B cell (primary cell): ENCODE measurements at regions not wholly inside any gene's neighbourhood (a gene's known extent, or its start where the extent isn't known, plus 50 kb on each side); places are given as distances from the start of the nearest gene placed in this dataset.

Experiments used
- ATAC-seq: fragments of 200-7000 bp; cut with Tn5 transposase; one replicate; pipeline ENCODE4 v1.10.0; 2021; ENCODE audit warnings: low read depth, mild to moderate bottlenecking, moderate number of reproducible peaks, moderate library complexity
- CTCF ChIA-PET: fragments of 350-600 bp; sonication (Branson Sonifier 250); formaldehyde crosslinking; loops from one replicate; lab custom pipeline; 2021; ENCODE audit warnings: antibody characterized with exemption, inconsistent platforms; lab: Charles Lee
- POLR2A ChIA-PET: fragments of 350-600 bp; sonication (Branson Sonifier 250); formaldehyde crosslinking; loops from one replicate; lab custom pipeline; 2021; ENCODE audit warnings: antibody characterized with exemption; lab: Charles Lee
- DNase-seq: peaks from one replicate; pipeline ENCODE4 v3.0.0; 2013
- H2AFZ ChIP-seq: 2 replicates; pipeline ENCODE4 v1.6.1; 2012; ENCODE audit warnings: mild to moderate bottlenecking, low read depth, low read length; ENCODE audit not compliant: insufficient read depth, poor library complexity, severe bottlenecking
- H3K27ac ChIP-seq, 2 donors: 1 replicate in 1 of 2; 2 replicates in 1 of 2; pipeline ENCODE4 v1.5.1; 2012 to 2013; ENCODE audit warnings: low read length in 2 of 2, mild to moderate bottlenecking in 2 of 2, moderate library complexity in 1 of 2
- H3K27me3 ChIP-seq, 4 experiments: fragments of 200-600 bp in 1 of 4; sonication (generic) in 1 of 4; replicated peaks in 1 of 4; 1 replicate in 2 of 4; 2 replicates in 2 of 4; pipeline versions ENCODE4 v1.6.1 to v1.7.0; 2013 to 2016; ENCODE audit warnings: low read length in 3 of 4, mild to moderate bottlenecking in 2 of 4, mixed read lengths in 1 of 4, moderate library complexity in 1 of 4; ENCODE audit not compliant: insufficient read depth in 4 of 4, control insufficient read depth in 3 of 4; ENCODE audit errors: control extremely low read depth in 1 of 4
- H3K36me3 ChIP-seq, 2 experiments: replicated peaks in 1 of 2; 1 replicate in 1 of 2; 2 replicates in 1 of 2; pipeline versions ENCODE4 v1.6.1 to v1.7.1; 2013; ENCODE audit warnings: low read length in 1 of 2; ENCODE audit not compliant: insufficient read depth in 2 of 2, control insufficient read depth in 1 of 2; ENCODE audit errors: control extremely low read depth in 1 of 2, extremely low read depth in 1 of 2
- H3K4me1 ChIP-seq, 2 donors: fragments of 200-600 bp in 1 of 2; sonication (generic) in 1 of 2; 1 replicate in 1 of 2; 2 replicates in 1 of 2; pipeline versions ENCODE4 v1.5.1 to v1.6.1; 2013 to 2017; ENCODE audit warnings: low read length in 2 of 2; ENCODE audit not compliant: control insufficient read depth in 2 of 2, insufficient read depth in 2 of 2
- H3K4me2 ChIP-seq: replicated peaks from 2 replicates; pipeline ENCODE3; 2012; ENCODE audit warnings: mild to moderate bottlenecking, low read depth, low read length; ENCODE audit not compliant: poor library complexity, severe bottlenecking
- H3K4me3 ChIP-seq, 5 experiments: fragments of 200-600 bp in 1 of 5; sonication (generic) in 1 of 5; 1 replicate in 3 of 5; 2 replicates in 2 of 5; pipeline versions ENCODE4 v1.5.1 to v1.7.0; 2011 to 2016; ENCODE audit warnings: low read length in 4 of 5, mild to moderate bottlenecking in 4 of 5, low read depth in 2 of 5, control low read depth in 1 of 5, moderate library complexity in 1 of 5; ENCODE audit not compliant: insufficient read depth in 1 of 5; ENCODE audit errors: control extremely low read depth in 1 of 5, extremely low read depth in 1 of 5
- H3K79me2 ChIP-seq: fragments of 200-600 bp; sonication (generic); one replicate; pipeline ENCODE4 v1.6.0; 2016; ENCODE audit warnings: low read length; ENCODE audit not compliant: control insufficient read depth, insufficient read depth
- H3K9ac ChIP-seq: fragments of 200-600 bp; sonication (generic); 2 replicates; pipeline ENCODE4 v1.6.1; 2017; ENCODE audit warnings: mild to moderate bottlenecking, low read length, moderate library complexity
- H3K9me3 ChIP-seq, 3 donors: one replicate each; pipeline versions ENCODE4 v1.6.1 to v1.7.1; 2013; ENCODE audit warnings: low read length in 2 of 3; ENCODE audit not compliant: control insufficient read depth in 2 of 3, insufficient read depth in 1 of 3; ENCODE audit errors: control extremely low read depth in 1 of 3
- H4K20me1 ChIP-seq: 2 replicates; pipeline ENCODE4 v1.6.0; 2012; ENCODE audit warnings: mild to moderate bottlenecking, low read length; ENCODE audit not compliant: insufficient read depth, control insufficient read depth, poor library complexity, severe bottlenecking
- H3K27ac Mint-ChIP-seq: one replicate; pipeline ENCODE4 v1.8.0; 2021; ENCODE audit warnings: mixed read lengths
- H3K27me3 Mint-ChIP-seq: one replicate; pipeline ENCODE4 v1.8.0; 2021; ENCODE audit warnings: mixed read lengths
- H3K4me1 Mint-ChIP-seq: one replicate; pipeline ENCODE4 v1.8.0; 2021; ENCODE audit warnings: mixed read lengths
- H3K4me3 Mint-ChIP-seq: one replicate; pipeline ENCODE4 v1.8.0; 2021; ENCODE audit warnings: mixed read lengths
- H3K9me3 Mint-ChIP-seq: one replicate; pipeline ENCODE4 v1.8.0; 2022; ENCODE audit warnings: mixed read lengths; ENCODE audit not compliant: insufficient read depth
- EZH2 ChIP-seq: IDR thresholded peaks from 2 replicates; pipeline ENCODE4 v1.6.1; 2012; ENCODE audit warnings: borderline replicate concordance, low read depth, mild to moderate bottlenecking, moderate library complexity, low read length; ENCODE audit not compliant: insufficient read depth, poor library complexity, severe bottlenecking
- WGBS: methylation state at CpG from one replicate; pipeline ENCODE4 v1.1.5; 2013; ENCODE audit warnings: missing lambda C conversion rate; ENCODE audit not compliant: insufficient coverage; 5-methylcytosine and 5-hydroxymethylcytosine counted together
- intact Hi-C: fragments of 100-400 bp; cut with micrococcal nuclease; formaldehyde crosslinking; loops from one replicate; pipeline ENCODE4 v1.10.0; 2022
- TF ChIP-seq, protein P1 (sequence below): fragments of 200-600 bp; IDR thresholded peaks from one replicate; pipeline ENCODE4 v1.8.0; 2022; ENCODE audit warnings: antibody characterized with exemption, mild to moderate bottlenecking

DNA sequence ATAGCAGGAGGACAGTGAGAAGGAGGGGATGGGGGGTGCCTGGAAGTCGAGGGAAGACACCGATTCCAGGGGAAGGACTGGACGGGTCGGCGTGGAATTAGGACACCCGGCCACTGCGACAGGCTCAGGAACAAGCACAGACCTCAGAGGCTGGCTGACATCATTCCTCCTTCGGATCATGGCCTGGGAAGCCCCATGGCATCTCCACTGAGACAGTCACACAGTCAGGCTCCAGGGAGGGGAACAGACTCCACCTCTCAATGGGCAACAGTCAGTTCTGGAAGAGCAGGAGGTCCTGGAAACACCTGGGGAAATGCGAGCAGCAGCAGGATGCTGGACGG, 67.9 kb upstream of the FBRSL1 start:
- Histone ChIP-seq H3K9me3 (peaks cover 0 to 36% (median 7%) of the 10 kb centered on the region in 3 donors), H3K9ac (no peak overlapping the region), H3K36me3 (no peaks in the 10 kb centered on the region), H3K79me2 (no peaks in the 10 kb centered on the region), H2AFZ (no peak overlapping the region), H3K4me2 (no peak overlapping the region), H3K4me3 (no peak overlapping the region), H3K27me3 (peaks cover 0 to 3% (median 0%) of the 10 kb centered on the region in 4 experiments), H3K4me1 (peaks cover 0 to 9% of the 10 kb centered on the region in 2 donors), H3K27ac (no peak overlapping the region), H4K20me1 (no peaks in the 10 kb centered on the region)
- H3K4me3 Mint-ChIP-seq, result no peak overlapping the region
- ATAC-seq, result no peak
- ChIA-PET CTCF (no interaction called here), POLR2A (no interaction called here)
- intact Hi-C loops, result no loop called here
- peaks cover 23% of the 10 kb centered on the region for H3K4me1 Mint-ChIP-seq
- TF ChIP-seq EZH2, result no peak
- TF ChIP-seq, protein P1, sequence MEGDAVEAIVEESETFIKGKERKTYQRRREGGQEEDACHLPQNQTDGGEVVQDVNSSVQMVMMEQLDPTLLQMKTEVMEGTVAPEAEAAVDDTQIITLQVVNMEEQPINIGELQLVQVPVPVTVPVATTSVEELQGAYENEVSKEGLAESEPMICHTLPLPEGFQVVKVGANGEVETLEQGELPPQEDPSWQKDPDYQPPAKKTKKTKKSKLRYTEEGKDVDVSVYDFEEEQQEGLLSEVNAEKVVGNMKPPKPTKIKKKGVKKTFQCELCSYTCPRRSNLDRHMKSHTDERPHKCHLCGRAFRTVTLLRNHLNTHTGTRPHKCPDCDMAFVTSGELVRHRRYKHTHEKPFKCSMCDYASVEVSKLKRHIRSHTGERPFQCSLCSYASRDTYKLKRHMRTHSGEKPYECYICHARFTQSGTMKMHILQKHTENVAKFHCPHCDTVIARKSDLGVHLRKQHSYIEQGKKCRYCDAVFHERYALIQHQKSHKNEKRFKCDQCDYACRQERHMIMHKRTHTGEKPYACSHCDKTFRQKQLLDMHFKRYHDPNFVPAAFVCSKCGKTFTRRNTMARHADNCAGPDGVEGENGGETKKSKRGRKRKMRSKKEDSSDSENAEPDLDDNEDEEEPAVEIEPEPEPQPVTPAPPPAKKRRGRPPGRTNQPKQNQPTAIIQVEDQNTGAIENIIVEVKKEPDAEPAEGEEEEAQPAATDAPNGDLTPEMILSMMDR, result no peak
- no peaks in the 10 kb centered on the region for H3K9me3 Mint-ChIP-seq
- no peak overlapping the region for H3K27ac Mint-ChIP-seq
- no peak for DNase-seq
- WGBS, result 78% methylated on average over 10 of the region's 10 CpGs
- H3K27me3 Mint-ChIP-seq, result no peaks in the 10 kb centered on the region

DNA sequence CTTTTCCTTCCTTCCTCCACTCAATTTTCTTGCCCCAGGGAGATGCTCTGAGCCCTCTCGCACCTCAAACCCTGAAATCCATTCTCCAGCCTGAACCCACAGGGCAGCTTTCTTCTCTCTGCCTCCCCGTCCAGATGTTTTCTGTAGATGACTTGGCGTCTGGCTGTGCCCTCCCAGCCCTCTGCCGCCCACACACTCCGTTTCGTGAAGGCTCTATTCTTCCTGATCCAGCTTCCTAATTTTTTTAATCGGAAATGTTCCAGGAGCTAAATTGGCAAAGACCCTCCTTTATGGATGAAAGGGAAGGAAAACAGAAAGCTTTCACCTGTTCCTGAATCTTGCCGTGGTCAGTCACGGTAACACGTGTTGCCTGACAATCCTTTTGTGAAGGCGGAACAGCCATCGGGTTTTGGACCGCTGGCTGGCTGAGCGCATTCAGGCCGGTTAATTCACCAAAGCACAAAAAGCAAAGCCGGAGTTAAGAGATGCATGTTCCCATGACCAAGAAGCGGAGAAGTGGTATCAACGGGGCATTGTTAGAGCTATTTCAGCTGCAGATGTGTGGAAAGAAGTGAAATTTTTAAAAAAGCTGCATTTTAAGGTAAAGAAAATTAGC, 70.2 kb upstream of the FBRSL1 start:
- Mint-ChIP-seq H3K27ac (no peak overlapping the region), H3K4me1 (peaks cover 21% of the 10 kb centered on the region)

More for the DNA sequence above, 70.2 kb upstream of the FBRSL1 start:
- Histone ChIP-seq H3K4me1 (peaks cover 9 to 18% of the 10 kb centered on the region in 2 donors), H3K4me3 (no peak overlapping the region), H3K27ac (no peak overlapping the region), H3K36me3 (no peaks in the 10 kb centered on the region), H3K27me3 (peaks cover 0 to 3% (median 0%) of the 10 kb centered on the region in 4 experiments), H3K79me2 (no peaks in the 10 kb centered on the region), H3K9me3 (peaks cover 0 to 21% (median 3%) of the 10 kb centered on the region in 3 donors), H4K20me1 (no peaks in the 10 kb centered on the region), H2AFZ (no peak overlapping the region), H3K9ac (no peak overlapping the region), H3K4me2 (no peak overlapping the region)
- intact Hi-C loops, result no loop called here
- 86% methylated on average over 12 of the region's 18 CpGs for WGBS
- ChIA-PET CTCF (interaction anchor here (7.0 kb wide), 1 partner anchor 106 kb away, joined by 236 read pairs; no protein-coding TSS in a partner anchor), POLR2A (interaction anchor here (1.1 kb wide), 1 partner anchor 10 kb away, joined by 3 read pairs; no protein-coding TSS in a partner anchor)
- no peaks in the 10 kb centered on the region for H3K9me3 Mint-ChIP-seq
- ATAC-seq (no peak), DNase-seq (no peak)
- no peaks in the 10 kb centered on the region for H3K27me3 Mint-ChIP-seq
- no peak for TF ChIP-seq EZH2
- TF ChIP-seq, protein P1, result no peak
- no peak overlapping the region for H3K4me3 Mint-ChIP-seq
